GM12874 (cell line): ENCODE measurements at regions not wholly inside any gene's neighbourhood (a gene's known extent, or its start where the extent isn't known, plus 50 kb on each side); places are given as distances from the start of the nearest gene placed in this dataset.

Experiments
- CTCF ChIP-seq: IDR thresholded peaks from 2 replicates; pipeline ENCODE4 v1.5.1; 2011; ENCODE audit warnings: low read depth, mild to moderate bottlenecking, control low read depth, low read length, moderate library complexity; ENCODE audit not compliant: insufficient read depth

GRCh38 chr5:85741972-85742371 is 875.8 kb upstream of the COX7C start:
- no peak for TF ChIP-seq CTCF

- no peak for TF ChIP-seq CTCF
These were observed 857.2 kb upstream of the COX7C start for GRCh38 chr5:85760519-85760918.

- no peak for TF ChIP-seq CTCF
These were observed 848.4 kb upstream of the COX7C start for GRCh38 chr5:85769347-85769746.

GRCh38 chr5:85784746-85785145 is 833.0 kb upstream of the COX7C start:
- no peak for TF ChIP-seq CTCF

GRCh38 chr5:85813146-85813545 is 804.6 kb upstream of the COX7C start:
- TF ChIP-seq CTCF = no peak

- no peak for TF ChIP-seq CTCF
These were observed 803.1 kb upstream of the COX7C start for GRCh38 chr5:85814596-85814995.

- TF ChIP-seq CTCF = no peak
These were observed 794.0 kb upstream of the COX7C start for GRCh38 chr5:85823462-85824426.
